Fibroblast of skin of left quadriceps (primary cell): ENCODE measurements at regions not wholly inside any gene's neighbourhood (a gene's known extent, or its start where the extent isn't known, plus 50 kb on each side); places are given as distances from the start of the nearest gene placed in this dataset.
"Not testable (repeated sequence)": the region's sequence is repeated elsewhere in the genome, so short reads cannot be mapped to it uniquely, and the experiment has no call there.

Experiments used
- DNase-seq, 2 experiments: peaks; one replicate each; pipeline ENCODE4 v3.0.0-alpha.2; 2013; ENCODE audit warnings: low read depth in 2 of 2

DNA sequence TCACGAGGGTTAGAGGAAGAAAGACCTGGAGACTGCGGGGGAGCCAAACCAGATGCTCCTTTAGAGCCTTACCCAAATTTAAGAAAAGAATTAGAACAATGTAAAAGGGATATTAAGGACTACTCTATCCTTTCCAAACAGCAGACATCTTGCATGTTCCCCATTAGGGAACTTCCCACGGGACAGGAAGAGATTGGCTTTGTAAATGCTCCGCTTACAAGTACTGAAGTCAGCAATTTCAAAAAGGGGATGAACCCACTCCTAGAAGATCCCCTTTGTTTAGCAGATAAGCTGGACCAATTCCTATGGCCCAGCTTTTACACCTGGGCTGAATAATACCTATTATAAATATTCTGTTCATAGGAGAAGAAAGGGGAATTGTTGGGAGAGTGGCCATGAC, 74.2 kb downstream of the APOBEC1 start:
- DNase-seq = no peak

DNA sequence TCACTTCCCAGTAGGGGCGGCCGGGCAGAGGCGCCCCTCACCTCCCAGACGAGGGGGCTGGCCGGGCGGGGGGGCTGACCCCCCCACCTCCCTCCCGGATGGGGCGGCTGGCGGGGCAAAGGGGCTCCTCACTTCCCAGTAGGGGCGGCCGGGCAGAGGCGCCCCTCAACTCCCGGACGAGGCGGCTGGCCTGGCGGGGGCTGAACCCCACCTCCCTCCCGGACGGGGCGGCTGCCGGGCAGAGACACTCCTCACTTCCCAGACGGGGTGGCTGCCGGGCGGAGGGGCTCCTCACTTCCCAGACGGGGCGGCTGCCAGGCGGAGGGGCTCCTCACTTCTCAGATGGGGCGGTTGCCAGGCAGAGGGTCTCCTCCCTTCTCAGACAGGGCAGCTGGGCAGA, 75.6 kb downstream of the APOBEC1 start:
- not testable (repeated sequence) for DNase-seq

DNA sequence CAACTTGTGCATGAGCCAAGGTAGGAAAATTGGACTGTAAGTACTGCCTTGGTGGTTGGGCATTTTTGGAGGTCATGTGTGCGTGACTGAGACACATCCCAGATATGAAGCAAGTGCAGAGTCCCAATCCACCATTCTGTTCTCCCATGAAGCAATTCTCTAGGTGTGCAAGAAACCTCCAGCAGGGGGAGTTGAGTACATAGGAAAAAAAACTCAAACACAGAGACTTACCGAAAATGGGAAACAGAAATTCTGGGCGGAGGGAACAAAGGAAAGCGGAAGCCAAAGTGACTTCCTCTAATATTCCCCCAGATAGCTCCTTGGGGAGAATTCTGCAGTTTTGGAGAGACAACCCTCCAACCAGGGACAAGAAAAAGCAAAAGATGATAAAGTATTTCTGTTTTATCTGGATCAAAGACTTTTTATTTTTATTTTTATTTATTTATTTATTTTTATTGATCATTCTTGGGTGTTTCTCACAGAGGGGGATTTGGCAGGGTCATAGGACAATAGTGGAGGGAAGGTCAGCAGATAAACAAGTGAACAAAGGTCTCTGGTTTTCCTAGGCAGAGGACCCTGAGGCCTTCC, 76.9 kb downstream of the APOBEC1 start:
- peak; percentile 24 to 32 for DNase-seq

DNA sequence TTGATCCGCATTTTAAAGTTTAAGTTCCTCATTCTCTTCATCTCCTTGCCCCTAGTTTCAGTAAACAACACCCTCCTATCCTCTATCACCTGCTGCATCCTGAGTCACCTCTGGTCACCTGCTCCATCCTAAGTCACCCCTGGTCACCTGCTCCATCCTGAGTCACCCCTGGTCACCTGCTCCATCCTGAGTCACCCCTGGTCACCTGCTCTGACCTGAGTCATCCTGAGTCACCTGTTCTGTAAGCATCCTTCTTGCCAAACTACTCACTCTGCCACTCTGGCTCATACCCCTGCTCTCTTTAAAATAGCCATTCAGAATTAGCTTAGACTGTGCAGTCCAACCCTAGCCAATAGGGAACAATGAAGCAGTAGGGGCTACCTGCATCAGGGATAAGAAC, 80.6 kb upstream of the CD163 start:
- not testable (repeated sequence) for DNase-seq

DNA sequence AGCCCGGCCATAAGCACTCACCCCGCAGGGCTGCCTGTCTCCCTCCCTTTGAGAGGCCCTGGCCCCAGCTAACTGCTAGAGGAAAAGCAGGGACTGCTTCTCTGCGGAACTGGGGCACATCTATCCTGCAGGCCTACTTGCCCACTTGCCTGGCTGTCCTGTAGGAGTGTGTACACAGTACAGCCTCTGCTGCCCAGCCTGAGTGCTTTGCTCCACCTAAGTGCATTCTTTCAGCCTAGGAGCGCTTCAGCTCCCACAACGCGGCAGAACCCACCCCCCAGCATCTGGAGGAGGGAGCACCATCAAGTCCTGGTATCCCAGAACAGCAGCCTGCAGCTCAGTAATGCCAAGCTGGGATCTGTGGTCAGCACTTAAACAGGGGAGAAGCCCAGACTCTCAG, 79.9 kb upstream of the CD163 start:
- DNase-seq = no peak

DNA sequence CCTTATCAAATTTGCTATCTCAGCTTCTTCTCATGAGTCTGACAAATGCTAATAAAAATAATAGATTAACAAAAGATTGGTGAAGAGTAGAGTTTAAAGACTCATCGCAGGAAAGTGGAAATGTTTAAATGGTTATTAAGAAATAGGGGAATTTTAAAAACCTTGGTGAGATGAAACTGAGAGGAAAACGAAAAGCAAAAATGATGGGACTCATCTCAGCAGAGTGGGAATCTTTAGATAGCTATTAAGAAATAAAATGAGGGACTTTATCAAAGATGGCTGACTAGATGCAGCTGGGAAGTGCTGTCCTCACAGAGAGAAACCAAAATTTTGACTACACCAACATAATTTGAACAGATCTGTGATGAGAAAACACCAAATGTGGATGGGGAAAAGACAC, 79.2 kb upstream of the CD163 start:
- no peak for DNase-seq

DNA sequence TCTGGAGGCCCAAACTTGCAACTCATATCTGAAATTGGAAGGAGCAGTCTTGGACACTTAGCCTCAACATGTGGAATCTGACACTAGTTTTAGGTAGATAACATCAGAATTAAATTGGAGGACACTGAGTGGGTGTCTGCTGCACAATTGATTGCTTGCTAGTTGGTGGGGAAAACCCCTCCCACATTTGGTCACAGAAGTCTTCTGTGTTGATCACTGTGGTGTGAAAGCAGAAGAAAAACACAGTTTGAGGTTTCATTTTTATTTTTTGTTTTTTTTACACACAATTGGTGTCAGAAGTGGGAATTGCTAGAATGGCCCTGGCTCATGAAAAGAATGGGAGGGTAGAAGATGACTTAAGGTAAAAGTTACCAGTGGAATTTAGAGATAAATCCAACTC, 78.0 kb upstream of the CD163 start:
- no peak for DNase-seq

DNA sequence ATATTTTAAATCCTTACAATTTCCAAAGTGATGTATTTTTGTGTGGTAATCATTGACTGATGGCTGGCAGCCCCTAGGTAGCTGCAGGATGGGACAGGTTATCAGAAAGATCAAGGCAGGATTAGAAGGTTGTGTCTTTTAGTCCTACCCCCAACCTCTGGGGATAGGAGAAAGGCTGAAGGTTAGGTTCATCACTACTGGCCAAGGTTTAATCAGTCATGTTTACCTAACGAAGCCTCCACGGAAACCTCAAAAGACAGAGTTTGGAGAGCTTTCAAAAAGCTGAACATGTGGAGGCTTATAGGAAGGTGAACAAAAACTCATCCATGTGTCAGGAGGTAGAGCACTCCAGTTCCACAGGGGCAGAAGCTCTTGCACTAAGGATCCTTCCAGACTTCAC, 77.5 kb upstream of the CD163 start:
- no peak for DNase-seq

DNA sequence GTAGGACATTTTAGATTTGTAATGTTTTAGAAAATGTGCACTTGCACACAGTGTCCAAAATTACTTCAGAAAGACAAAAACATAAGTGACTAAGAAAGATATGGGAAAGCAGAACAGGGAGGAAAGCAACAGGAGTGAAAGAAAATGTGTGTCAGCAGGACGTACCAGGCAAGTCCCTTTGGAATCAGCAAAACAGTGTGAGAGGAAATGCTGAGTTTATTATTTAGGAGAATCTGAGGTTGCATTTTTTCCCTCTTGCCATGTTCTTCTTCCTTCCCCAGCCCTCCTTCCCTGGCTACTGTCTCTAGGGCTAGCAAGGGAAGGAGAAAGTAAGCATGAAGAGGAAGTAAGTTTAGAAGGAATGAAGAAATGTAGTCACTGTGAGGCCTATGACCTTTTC, 67.7 kb upstream of the CD163 start:
- no peak for DNase-seq

DNA sequence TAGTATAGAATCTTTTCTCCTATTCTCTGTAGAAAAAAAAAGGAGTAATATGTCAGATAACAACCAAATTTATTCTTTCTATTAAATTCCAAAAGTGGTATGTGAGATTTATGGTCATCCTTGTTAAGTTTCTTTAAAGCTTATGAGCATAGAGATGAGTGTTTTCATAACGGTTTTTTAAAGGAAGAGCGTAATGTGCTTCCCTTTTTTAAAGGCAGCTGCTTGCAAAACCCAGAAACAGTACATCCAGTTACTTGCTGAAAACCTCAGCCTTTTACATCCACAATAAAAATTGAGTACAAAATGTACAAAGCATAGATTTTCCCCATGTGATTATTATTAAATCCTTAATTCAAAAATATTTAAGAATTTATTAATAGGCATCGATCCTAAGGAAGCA, 53.6 kb upstream of the CD163 start:
- no peak for DNase-seq

DNA sequence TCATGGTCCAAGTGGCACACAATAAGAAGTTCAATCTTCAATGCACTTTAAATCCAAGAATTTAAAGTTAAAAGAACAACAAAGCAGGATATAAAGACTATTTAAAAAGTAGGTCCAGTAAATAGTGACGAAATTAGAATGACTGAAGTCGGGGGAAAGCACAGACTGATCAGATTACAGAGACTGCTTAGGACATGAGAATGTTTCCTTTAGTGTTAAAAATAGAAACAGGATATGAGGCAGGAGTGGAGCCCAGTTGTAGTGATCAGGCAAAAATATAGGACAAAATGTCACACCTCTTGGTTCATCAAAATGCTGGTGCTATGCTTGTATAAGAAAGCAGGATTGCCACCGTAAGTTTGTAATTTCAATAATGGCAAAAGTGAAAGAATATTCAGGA, 52.2 kb upstream of the CD163 start:
- peak; percentile 52 to 61 for DNase-seq

DNA sequence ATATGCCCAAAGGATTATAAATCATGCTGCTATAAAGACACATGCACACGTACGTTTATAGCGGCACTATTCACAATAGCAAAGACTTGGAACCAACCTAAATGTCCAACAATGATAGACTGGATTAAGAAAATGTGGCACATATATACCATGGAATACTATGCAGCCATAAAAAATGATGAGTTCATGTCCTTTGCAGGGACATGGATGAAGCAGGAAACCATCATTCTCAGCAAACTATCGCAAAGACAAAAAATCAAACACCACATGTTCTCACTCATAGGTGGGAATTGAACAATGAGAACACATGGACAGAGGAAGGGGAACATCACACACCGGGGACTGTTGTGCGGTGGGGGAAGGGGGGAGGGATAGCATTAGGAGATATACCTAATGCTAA, 51.3 kb upstream of the CD163 start:
- DNase-seq = not testable (repeated sequence)
